IgD-negative memory B cell (primary cell): ENCODE measurements at regions not wholly inside any gene's neighbourhood (a gene's known extent, or its start where the extent isn't known, plus 50 kb on each side); places are given as distances from the start of the nearest gene placed in this dataset.

Source experiments
- H3K27ac Mint-ChIP-seq, 3 donors: one replicate each; pipeline ENCODE4 v1.8.0; 2020 to 2022; ENCODE audit warnings: mild to moderate bottlenecking in 3 of 3, mixed read lengths in 3 of 3, moderate library complexity in 1 of 3
- H3K27me3 Mint-ChIP-seq: one replicate; pipeline ENCODE4 v1.8.0; 2021; ENCODE audit warnings: mixed read lengths
- H3K36me3 Mint-ChIP-seq: one replicate; pipeline ENCODE4 v1.8.0; 2020; ENCODE audit warnings: mild to moderate bottlenecking, mixed read lengths
- H3K4me1 Mint-ChIP-seq, 3 donors: one replicate each; pipeline ENCODE4 v1.8.0; 2020 to 2022; ENCODE audit warnings: mixed read lengths in 3 of 3, mild to moderate bottlenecking in 1 of 3
- H3K4me3 Mint-ChIP-seq, 4 donors: one replicate each; pipeline ENCODE4 v1.8.0; 2020 to 2022; ENCODE audit warnings: mild to moderate bottlenecking in 4 of 4, mixed read lengths in 4 of 4, moderate library complexity in 3 of 4
- H3K9me3 Mint-ChIP-seq, 3 donors: one replicate each; pipeline ENCODE4 v1.8.0; 2020 to 2021; ENCODE audit warnings: mixed read lengths in 3 of 3, mild to moderate bottlenecking in 1 of 3

DNA sequence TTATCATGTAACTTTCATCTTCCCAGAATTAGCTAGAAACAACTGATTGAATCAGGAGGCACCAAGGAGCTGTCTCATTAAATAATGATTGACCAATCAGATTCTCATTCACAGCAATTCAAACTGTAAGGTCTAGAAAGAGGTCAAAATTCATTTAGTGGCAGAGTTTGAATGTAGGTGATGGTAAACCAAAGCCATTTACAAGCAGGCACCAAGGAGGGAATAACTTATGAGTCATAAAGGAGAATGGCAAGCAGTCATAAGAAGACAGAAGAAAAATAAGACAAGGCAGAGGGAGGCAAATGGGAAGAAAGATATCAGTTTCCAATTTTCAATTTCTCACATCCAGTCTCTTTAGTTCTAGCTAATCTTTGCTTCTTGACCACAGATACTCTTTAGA is 52.9 kb upstream of the DEFB112 start:
- H3K27ac Mint-ChIP-seq: no peak overlapping the region
- no peaks in the 10 kb centered on the region for H3K36me3 Mint-ChIP-seq
- no peaks in the 10 kb centered on the region for H3K4me1 Mint-ChIP-seq
- H3K9me3 Mint-ChIP-seq: no peaks in the 10 kb centered on the region
- no peaks in the 10 kb centered on the region for H3K27me3 Mint-ChIP-seq
- no peak overlapping the region for H3K4me3 Mint-ChIP-seq

DNA sequence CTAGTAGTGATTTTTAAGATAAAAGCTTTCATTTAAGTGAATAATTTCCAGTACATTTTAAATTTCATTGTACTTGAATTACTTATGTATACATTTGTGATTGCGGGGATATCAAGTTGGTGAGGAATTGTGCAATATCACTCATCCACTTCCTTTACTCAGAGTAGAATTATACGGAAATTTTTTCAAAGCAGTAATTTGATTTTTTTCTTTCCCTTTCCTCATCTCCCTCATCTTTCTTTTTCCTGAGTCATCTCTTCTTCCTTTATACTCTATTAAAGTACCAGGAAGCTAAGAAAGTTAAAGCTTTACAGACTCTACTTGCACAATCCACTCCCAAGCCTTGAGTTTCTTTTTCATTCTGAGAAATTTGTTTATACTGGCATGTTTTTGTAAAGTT is 60.9 kb upstream of the DEFB112 start:
- no peaks in the 10 kb centered on the region for H3K27me3 Mint-ChIP-seq
- peaks cover 0 to 3% (median 0%) of the 10 kb centered on the region in 3 donors for H3K9me3 Mint-ChIP-seq
- H3K4me1 Mint-ChIP-seq: no peaks in the 10 kb centered on the region
- no peak overlapping the region for H3K4me3 Mint-ChIP-seq
- no peak overlapping the region for H3K27ac Mint-ChIP-seq
- no peaks in the 10 kb centered on the region for H3K36me3 Mint-ChIP-seq

DNA sequence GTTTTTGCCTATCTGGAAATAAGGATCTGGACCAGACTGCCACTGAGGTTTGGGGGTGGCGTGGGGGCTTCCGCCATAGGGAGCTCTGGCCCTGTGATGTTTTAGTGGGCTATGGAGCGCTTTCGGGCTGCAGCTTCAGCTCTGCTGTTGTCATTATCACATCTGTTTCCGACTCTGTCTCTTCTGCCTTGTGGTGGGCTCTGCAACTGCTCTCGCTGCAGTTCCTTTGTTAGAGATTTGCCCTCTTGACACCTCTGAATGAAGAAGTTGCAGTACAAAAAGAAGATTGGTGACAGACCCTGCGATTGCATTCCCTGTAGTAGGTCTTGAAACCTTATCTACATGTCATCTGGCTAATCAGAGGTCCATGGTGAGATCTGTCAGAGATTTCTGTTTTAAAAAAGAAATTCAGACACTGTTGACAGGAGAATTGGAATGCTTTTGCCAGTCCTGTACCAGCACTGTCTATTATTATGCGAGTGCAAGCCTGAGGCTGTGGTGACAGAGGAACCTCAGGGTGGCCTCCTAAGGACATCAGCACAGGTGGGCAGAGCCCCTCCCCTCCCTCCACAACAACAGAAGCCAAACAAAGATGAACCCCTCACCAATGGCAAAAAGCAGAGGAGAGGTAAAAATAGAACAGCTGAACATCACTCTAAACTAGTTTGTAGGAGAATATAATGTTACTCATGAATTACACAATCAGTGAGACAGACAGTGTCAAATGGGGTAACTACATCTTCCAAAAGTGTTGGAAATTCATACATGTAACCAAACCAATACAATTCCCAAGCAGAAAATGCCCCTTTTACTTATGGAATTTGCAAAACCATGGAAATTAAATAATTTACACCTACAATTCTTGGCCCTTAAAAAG is 63.5 kb upstream of the DEFB112 start:
- Mint-ChIP-seq H3K27me3 (no peaks in the 10 kb centered on the region), H3K9me3 (peaks cover 0 to 3% (median 0%) of the 10 kb centered on the region in 3 donors), H3K4me1 (no peaks in the 10 kb centered on the region), H3K27ac (no peak overlapping the region), H3K4me3 (no peak overlapping the region), H3K36me3 (no peaks in the 10 kb centered on the region)

DNA sequence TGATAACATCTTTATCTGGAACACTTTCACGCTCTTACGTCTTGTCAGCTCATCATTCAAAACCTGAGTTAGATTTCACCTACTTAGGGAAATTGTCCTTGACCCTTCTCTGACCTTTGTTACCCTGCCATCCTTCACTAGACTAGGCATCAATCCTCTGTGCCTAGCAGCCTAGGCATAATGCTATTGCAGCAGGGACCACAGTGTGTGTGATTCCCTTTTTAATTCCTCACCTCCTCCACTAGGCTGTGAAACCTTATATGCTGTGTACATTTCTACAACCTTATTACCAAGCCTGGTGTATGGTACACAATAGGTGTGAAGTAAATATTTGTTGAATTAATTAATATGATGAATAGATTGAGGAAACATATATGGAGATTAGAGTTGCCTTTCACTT is 66.7 kb upstream of the DEFB112 start:
- Mint-ChIP-seq H3K9me3 (peaks cover 0 to 4% (median 0%) of the 10 kb centered on the region in 3 donors), H3K4me1 (no peaks in the 10 kb centered on the region), H3K36me3 (no peaks in the 10 kb centered on the region), H3K27ac (no peak overlapping the region), H3K27me3 (no peaks in the 10 kb centered on the region), H3K4me3 (no peak overlapping the region)

DNA sequence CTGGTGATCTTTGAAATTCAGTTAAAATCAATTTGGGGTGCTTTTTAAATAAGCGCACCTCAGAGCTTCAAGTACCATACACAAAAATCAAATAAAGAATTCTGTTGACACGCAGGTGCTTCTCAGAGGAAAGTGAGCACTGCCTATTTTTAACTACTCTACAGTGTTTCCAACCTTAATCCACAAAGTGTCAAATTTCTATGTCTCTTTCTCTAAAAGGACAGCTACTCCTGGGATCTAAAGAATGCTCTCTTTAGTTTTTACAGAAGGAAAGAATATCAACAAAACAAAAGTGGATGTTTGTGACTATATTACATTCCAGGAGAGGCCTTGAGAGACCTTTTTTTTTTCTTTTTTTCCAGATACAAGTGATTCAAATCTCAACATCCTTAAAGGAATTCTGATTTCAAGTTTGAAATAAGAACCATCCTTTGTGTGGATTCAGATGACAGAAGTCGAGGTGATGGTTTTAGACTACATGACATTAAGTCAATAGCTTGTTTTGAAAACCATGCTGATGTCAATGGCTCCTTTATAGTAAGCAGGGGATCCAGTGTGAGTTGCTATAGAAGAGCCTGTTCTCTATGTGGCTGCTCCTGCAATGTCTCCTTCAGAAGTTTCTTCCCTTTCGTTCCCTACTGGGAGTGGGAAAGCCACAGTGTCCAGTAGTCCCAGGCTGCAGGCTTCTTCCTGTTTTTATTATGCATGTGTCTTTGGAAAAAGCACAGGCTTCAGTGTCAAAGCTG is 67.2 kb upstream of the DEFB112 start:
- no peaks in the 10 kb centered on the region for H3K4me1 Mint-ChIP-seq
- H3K27ac Mint-ChIP-seq: no peak overlapping the region
- H3K4me3 Mint-ChIP-seq: no peak overlapping the region
- H3K9me3 Mint-ChIP-seq: peaks cover 0 to 4% (median 0%) of the 10 kb centered on the region in 3 donors
- no peaks in the 10 kb centered on the region for H3K36me3 Mint-ChIP-seq
- H3K27me3 Mint-ChIP-seq: no peaks in the 10 kb centered on the region

DNA sequence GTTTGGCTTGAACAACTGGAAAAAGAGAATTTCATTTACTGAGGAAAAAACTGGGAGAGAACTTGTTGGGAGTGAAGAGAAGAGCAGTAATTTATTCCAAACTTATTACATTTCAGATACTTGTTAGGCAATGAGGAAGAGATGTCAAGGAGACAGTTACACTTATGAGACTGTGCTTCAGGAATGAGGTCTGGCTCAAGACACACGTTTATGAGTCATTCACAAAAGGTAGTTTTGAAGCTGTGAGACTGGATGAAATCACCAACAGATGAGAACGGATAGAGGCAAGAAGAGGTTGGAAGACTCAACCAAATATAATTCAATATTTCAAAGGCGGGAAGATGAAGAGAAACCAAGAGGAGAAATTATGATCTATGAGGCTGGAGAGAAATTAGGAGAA is 70.6 kb upstream of the DEFB112 start:
- H3K27ac Mint-ChIP-seq: no peak overlapping the region
- no peak overlapping the region for H3K4me3 Mint-ChIP-seq
- no peaks in the 10 kb centered on the region for H3K36me3 Mint-ChIP-seq
- H3K4me1 Mint-ChIP-seq: no peaks in the 10 kb centered on the region
- no peaks in the 10 kb centered on the region for H3K27me3 Mint-ChIP-seq
- H3K9me3 Mint-ChIP-seq: peaks cover 0 to 4% (median 0%) of the 10 kb centered on the region in 3 donors

DNA sequence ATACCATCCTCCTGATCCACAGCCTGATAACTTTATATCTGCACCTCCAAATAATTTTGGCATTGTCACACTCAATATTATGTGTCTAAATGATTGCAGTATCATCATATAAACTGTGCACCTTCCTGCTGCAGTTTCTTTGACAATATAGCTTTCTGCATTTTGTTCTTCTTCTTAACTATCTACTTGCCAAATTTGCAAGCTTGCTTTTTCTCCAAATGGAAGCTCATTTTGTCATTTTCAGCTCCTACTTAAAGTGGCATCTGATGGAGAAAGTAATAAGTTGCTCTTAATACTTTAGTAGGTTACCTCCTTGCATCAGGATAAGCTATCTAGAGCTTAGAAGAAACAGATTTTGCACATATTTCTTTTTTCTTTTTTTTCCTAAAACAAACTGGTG is 74.0 kb upstream of the DEFB112 start:
- Mint-ChIP-seq H3K9me3 (peaks cover 0 to 4% (median 0%) of the 10 kb centered on the region in 3 donors), H3K4me3 (no peak overlapping the region)

DNA sequence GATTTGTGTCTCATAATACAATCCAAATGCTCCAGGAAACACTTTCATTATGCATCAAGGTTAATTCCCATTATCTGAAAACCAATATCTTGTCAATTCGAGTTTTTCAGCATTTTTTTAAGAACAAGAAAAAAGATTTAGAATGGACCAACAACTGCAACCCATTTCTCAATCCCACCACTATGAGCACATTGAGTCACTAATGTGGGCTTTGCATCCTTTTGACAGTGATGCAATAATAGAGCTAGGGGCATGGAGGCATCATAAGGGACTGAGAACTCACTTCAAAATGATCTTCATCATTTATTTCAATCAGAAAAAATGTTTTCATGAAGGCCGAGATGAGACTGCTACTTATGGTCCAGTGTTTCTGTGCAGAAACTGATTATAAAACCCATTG is 74.8 kb upstream of the DEFB112 start:
- Mint-ChIP-seq H3K27ac (no peak overlapping the region), H3K36me3 (no peaks in the 10 kb centered on the region), H3K4me3 (no peak overlapping the region)

More for the DNA sequence above, 74.0 kb upstream of the DEFB112 start:
- H3K27me3 Mint-ChIP-seq: no peaks in the 10 kb centered on the region
- H3K36me3 Mint-ChIP-seq: no peaks in the 10 kb centered on the region
- no peak overlapping the region for H3K27ac Mint-ChIP-seq
- H3K4me1 Mint-ChIP-seq: no peaks in the 10 kb centered on the region

DNA sequence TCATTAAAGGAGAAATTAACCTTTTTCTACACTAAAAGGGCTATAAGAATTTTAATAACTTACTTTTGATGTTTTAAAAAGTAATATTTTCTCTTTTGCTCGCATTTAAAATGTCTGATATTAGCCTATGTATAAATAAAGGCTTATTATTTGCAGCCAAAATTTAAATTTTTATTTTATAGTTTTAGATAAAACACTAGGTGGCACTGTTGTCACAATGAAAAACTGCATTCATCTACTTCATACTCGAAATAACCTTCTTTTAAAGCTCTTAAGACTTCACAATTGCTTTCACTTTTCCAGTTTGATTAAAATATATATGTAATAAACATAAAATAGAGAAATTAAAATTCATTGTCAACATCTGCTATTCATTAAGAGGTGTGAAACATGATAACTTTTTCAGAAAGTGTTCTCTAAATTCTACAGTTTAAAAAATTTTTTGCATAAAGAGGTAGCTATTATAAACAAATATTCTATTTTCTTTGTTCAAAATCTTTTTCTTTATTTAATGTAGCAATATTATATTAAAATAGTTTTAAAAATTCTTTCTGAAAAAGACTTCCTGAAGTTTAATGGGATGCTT is 78.8 kb upstream of the DEFB112 start:
- H3K9me3 Mint-ChIP-seq: no peaks in the 10 kb centered on the region
- no peak overlapping the region for H3K4me3 Mint-ChIP-seq
- H3K27me3 Mint-ChIP-seq: no peaks in the 10 kb centered on the region
- no peak overlapping the region for H3K27ac Mint-ChIP-seq
- no peaks in the 10 kb centered on the region for H3K4me1 Mint-ChIP-seq
- H3K36me3 Mint-ChIP-seq: no peaks in the 10 kb centered on the region

More for the DNA sequence above, 74.8 kb upstream of the DEFB112 start:
- Mint-ChIP-seq H3K9me3 (peaks cover 0 to 4% (median 0%) of the 10 kb centered on the region in 3 donors), H3K27me3 (no peaks in the 10 kb centered on the region), H3K4me1 (no peaks in the 10 kb centered on the region)

DNA sequence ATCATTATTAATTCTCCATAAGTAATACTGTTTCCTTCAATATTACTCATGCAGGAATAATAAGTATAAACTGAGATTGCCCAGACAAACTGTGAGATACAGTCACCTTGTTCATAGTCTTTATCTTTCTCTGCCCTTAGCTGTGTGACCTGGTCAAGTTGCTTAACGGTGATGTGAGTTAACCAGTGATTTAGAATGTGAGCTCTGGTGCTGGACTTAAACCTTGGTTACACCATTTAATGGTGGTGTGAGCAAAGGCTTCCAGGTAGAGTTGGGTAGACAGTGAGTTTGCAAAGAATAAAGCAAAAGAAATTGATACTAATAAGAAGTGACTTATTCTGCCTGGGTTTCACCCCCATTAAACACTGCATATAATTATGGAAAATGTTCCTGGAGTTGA is 86.2 kb upstream of the DEFB112 start:
- no peaks in the 10 kb centered on the region for H3K9me3 Mint-ChIP-seq
- H3K4me1 Mint-ChIP-seq: no peaks in the 10 kb centered on the region
- no peak overlapping the region for H3K4me3 Mint-ChIP-seq
- H3K36me3 Mint-ChIP-seq: no peaks in the 10 kb centered on the region
- no peak overlapping the region for H3K27ac Mint-ChIP-seq
- no peaks in the 10 kb centered on the region for H3K27me3 Mint-ChIP-seq

DNA sequence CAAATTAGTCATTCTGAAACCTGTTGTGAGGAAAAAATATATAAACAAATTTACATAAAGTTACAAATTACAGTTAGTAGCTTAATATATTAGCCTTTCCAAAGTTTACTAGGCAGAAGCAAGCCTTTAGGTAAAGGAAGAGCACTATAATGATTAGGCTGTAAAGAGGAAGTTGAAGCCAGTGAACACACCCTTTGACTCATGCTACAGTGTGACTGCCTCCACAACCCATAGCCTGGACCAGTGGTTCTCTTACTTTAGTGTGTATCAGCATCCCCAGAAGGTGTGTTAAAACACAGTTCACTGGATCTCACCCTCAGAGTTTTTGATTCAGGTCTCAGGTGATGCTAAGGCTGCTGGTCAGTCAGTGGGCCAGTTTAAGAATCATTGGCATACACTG is 91.4 kb upstream of the DEFB112 start:
- Mint-ChIP-seq H3K4me1 (no peaks in the 10 kb centered on the region), H3K27me3 (no peaks in the 10 kb centered on the region), H3K9me3 (no peaks in the 10 kb centered on the region), H3K27ac (no peak overlapping the region), H3K4me3 (no peak overlapping the region), H3K36me3 (no peaks in the 10 kb centered on the region)

DNA sequence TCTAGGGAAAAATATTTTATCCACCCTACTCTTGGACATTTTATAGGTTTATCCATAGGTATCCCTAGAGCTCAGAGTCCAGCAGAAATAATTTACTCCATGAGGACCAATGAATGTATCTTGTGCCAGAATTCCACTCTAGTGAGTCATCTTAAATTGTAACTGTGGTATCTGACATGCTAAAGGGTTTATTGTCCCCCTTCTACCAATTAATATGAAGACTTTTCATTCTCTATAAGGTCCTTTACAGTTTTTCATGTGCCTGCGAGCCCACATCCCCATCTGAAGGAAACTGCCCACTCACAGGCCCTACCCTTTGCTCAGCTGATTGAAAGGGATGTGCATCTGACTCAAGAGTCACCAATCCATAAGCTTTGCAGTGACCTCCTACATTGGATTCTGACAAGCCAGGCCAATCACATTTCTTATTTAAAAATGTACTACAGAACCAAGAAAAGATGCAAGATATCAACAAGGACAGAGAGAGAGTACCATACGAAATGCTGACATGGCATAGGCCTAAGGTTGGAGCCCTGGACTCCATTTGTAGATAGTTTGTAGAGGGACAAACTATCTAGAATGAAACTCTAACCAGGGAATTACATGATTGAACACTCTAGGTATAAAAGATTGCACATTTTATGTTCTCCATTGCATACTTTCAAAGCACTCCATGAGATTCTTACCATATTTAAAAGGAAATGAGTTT is 93.4 kb upstream of the DEFB112 start:
- H3K9me3 Mint-ChIP-seq: peaks cover 0 to 4% (median 0%) of the 10 kb centered on the region in 3 donors
- no peaks in the 10 kb centered on the region for H3K4me1 Mint-ChIP-seq
- H3K27me3 Mint-ChIP-seq: no peaks in the 10 kb centered on the region
- no peak overlapping the region for H3K4me3 Mint-ChIP-seq
- H3K36me3 Mint-ChIP-seq: no peaks in the 10 kb centered on the region
- H3K27ac Mint-ChIP-seq: no peak overlapping the region

DNA sequence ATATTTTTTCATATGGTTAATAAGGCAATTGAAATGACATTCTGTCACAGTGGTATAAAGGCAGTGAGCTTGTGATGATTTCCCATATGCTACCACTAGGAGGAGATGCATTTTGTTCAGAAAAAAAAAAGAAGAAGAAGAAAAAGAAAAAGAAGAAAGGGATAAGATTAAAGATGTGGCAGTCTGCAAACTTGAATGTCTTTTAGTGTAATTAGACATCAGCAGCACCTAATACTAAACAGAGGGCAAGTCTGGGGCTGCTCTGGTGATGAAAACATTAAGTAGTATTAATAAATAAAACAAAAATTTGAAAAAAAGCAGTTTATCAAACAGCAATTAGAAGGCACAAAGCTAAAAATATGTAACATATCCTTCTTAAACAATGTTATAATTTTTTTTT is 95.4 kb upstream of the DEFB112 start:
- peaks cover 0 to 8% (median 2%) of the 10 kb centered on the region in 3 donors for H3K9me3 Mint-ChIP-seq
- H3K36me3 Mint-ChIP-seq: no peaks in the 10 kb centered on the region
- no peaks in the 10 kb centered on the region for H3K4me1 Mint-ChIP-seq
- no peak overlapping the region for H3K4me3 Mint-ChIP-seq
- no peak overlapping the region for H3K27ac Mint-ChIP-seq
- no peaks in the 10 kb centered on the region for H3K27me3 Mint-ChIP-seq

DNA sequence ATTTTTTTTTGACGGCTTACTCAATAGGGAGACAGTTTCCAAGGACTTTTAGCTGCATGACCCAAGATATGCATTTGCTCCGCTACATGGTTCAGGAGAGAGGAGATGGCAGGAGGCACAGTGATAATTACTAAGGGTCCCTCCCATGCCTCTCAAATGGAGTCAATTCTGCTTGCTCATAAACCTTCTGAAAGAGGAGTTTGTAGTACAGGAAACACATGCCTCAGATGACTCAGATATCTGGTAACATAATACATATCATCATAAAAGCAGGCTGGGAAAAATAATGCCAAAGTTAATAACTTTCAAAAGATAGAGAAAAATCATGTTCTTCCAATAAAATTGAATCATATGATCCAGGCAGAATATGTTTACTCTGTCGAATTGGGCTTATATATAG is 97.6 kb upstream of the DEFB112 start:
- no peaks in the 10 kb centered on the region for H3K27me3 Mint-ChIP-seq
- no peaks in the 10 kb centered on the region for H3K36me3 Mint-ChIP-seq
- no peak overlapping the region for H3K27ac Mint-ChIP-seq
- no peak overlapping the region for H3K4me3 Mint-ChIP-seq
- H3K4me1 Mint-ChIP-seq: no peaks in the 10 kb centered on the region
- H3K9me3 Mint-ChIP-seq: peaks cover 0 to 8% (median 2%) of the 10 kb centered on the region in 3 donors

DNA sequence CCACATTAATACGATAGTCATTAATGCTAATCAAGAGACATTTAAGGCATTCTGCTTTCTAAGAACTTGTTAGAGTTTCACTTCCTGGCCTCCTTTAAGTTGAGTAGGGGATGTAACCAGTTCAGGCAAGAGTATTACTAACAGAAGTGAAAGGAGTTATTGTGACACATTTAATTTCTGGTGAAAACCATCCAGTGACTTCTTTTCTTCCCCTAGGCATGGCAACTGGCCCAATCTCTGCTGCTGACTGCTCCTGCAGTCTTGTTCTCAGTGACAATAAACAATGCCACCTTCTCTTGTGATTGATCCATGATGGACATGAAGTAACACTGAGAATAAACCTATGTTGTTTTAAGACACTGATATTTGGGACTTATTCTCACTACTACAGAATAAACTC is 130.9 kb upstream of the DEFB112 start:
- H3K4me1 Mint-ChIP-seq: peaks cover 0 to 2% (median 0%) of the 10 kb centered on the region in 3 donors
- peaks cover 2% of the 10 kb centered on the region for H3K36me3 Mint-ChIP-seq
- peaks cover 8 to 26% (median 16%) of the 10 kb centered on the region in 3 donors for H3K9me3 Mint-ChIP-seq
- no peak overlapping the region for H3K27ac Mint-ChIP-seq
- no peaks in the 10 kb centered on the region for H3K27me3 Mint-ChIP-seq
- H3K4me3 Mint-ChIP-seq: no peak overlapping the region
